HG03571 (cell line): ENCODE measurements at regions not wholly inside any gene's neighbourhood (a gene's known extent, or its start where the extent isn't known, plus 50 kb on each side); places are given as distances from the start of the nearest gene placed in this dataset.
A peak's percentile ranks its signal among the peaks of the same experiment; 100 is the strongest.
"Not testable (repeated sequence)": the region's sequence is repeated elsewhere in the genome, so short reads cannot be mapped to it uniquely, and the experiment has no call there.

Experiments
- ATAC-seq: cut with Tn5 transposase; IDR thresholded peaks from one replicate; pipeline ENCODE4 v1.9.1; 2021; ENCODE audit not compliant: unreplicated experiment

GRCh38 chr4:159030297-159030696 is 72.6 kb upstream of the RAPGEF2 start:
- ATAC-seq: not testable (repeated sequence)

- peak; percentile 72 for ATAC-seq
Measured at GRCh38 chr4:159035570-159035969, 67.3 kb upstream of the RAPGEF2 start.

GRCh38 chr4:159038536-159038935 is 64.3 kb upstream of the RAPGEF2 start:
- ATAC-seq: no peak

- ATAC-seq: no peak
Measured at GRCh38 chr4:159041054-159042034, 61.5 kb upstream of the RAPGEF2 start.

GRCh38 chr4:159042097-159042605 is 60.7 kb upstream of the RAPGEF2 start:
- peak; percentile 62 for ATAC-seq

GRCh38 chr4:159042868-159043267 is 60.0 kb upstream of the RAPGEF2 start:
- no peak for ATAC-seq

- ATAC-seq: no peak
Measured at GRCh38 chr4:159043861-159044260, 59.0 kb upstream of the RAPGEF2 start.

- no peak for ATAC-seq
Measured at GRCh38 chr4:159045321-159045720, 57.6 kb upstream of the RAPGEF2 start.

- ATAC-seq: no peak
Measured at GRCh38 chr4:159046683-159047082, 56.2 kb upstream of the RAPGEF2 start.

- ATAC-seq: no peak
Measured at GRCh38 chr4:159047478-159048165, 55.3 kb upstream of the RAPGEF2 start.

- no peak for ATAC-seq
Measured at GRCh38 chr4:159048166-159048886, 54.6 kb upstream of the RAPGEF2 start.

GRCh38 chr4:159049780-159050375 is 53.0 kb upstream of the RAPGEF2 start:
- ATAC-seq: no peak

GRCh38 chr4:159051245-159052071 is 51.4 kb upstream of the RAPGEF2 start:
- peak; percentile 90 for ATAC-seq

GRCh38 chr4:159052315-159052714 is 50.6 kb upstream of the RAPGEF2 start:
- ATAC-seq: peak; percentile 48
